ENCODE measurements at regions not wholly inside any gene's neighbourhood (a gene's known extent, or its start where the extent isn't known, plus 50 kb on each side); places are given as distances from the start of the nearest gene placed in this dataset.

DNA sequence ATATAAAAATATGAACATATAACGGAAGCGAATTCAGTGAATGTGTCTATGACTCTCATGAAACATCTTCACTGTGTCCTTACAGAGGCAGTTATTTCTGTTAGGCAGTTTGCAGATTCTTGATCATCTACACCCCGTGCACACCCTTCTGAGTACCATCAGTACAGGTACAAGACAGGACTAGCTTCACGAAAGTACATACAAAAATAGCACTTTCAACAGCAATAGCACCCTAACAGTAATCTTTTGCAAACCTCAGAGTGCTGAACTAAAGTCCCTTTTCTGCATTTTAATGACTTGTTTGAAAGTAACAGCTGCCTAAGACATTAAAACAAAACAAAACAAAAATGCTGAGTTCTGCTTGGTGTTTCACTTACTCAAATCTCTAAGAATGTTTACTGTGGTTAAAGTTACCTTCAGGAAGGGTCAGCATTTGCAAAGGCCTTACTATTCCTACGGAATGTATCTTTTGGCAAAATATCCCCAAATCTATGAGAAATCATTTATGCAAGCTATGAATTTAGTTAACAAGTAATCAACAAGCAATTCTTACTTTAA is 104.1 kb downstream of the CNTN3 start:
- no peak for ATAC-seq
- no peak for DNase-seq (ENCODE audit: low spot score)

DNA sequence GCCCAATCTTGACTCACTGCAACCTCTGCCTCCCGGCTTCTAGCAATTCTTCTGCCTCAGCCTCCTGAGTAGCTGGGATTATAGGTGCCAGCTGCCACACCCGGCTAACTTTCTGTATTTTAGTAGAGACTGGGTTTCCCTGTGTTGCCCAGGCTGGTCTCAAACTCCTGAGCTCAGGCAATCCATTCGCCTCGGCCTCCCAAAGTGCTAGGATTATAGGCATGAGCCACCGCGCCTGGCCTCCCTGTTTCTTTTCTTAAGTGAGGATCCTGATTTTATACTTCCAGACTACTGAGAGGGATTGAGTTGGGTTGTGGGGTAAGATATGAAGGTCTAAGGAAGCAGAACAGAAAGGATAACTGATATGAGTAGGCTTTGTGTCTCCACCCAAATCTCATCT is 106.8 kb downstream of the CNTN3 start:
- DNase-seq (ENCODE audit: low spot score) (no peak), ATAC-seq (no peak)

DNA sequence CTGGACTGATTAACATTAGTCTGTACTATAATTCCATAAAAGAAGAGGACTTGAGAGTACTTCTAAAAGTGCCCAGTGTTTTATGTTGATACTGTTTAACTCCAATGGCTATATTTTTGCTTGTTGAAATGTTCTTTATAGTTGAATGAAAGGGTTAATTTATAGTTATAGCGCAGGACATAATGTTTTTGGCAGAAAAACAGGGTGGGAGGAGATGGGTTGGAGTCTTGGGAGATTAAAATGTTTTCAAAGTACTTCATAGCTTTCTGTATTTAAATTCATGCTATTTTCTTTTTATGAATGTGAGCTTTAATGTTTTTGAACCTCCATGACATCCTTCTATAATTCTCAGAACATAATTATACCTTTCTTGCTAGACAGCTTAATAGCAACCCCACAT is 108.2 kb downstream of the CNTN3 start:
- ATAC-seq = no peak

DNA sequence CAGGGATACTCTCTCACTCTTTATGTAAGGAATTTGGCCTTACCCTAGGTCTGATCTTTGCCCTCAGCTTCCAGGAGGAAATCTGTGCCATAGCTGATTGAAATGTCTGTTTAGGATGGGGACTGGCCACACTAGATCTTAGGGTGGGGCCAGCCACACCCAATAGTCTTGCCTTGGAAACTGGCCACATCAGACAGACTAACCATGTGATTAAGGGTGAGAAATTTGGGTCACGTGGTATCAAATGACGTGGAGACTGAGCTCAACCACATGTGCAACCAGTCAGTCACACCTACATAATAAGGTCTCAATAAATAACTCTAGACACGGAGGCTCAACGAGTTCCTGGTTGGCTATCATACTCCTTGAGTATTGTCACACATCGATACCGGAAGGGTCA is 113.5 kb downstream of the CNTN3 start:
- no peak for ATAC-seq
- DNase-seq (ENCODE audit: low spot score) = no peak

More for the DNA sequence above, 108.2 kb downstream of the CNTN3 start:
- DNase-seq (ENCODE audit: low spot score) = no peak

DNA sequence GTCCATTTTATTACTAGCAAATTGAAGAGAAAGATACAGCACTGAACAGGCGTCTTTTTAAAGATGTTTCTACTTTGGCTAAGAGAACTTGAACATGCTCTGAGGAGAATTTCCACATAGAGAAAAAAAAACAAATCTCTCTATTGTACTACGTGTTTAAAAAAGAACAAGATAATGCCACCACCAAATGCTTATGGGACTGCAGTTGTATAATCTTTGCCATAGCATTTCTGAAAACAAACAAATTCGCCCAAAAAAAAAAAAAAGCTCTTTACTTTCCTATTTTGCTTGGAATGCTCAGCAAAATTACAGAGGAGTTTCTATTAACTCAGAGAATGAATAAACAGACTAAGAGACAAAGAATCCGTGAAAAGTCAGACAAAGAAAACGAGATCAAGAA is 114.2 kb downstream of the CNTN3 start:
- ATAC-seq = no peak
- no peak for DNase-seq (ENCODE audit: low spot score)

DNA sequence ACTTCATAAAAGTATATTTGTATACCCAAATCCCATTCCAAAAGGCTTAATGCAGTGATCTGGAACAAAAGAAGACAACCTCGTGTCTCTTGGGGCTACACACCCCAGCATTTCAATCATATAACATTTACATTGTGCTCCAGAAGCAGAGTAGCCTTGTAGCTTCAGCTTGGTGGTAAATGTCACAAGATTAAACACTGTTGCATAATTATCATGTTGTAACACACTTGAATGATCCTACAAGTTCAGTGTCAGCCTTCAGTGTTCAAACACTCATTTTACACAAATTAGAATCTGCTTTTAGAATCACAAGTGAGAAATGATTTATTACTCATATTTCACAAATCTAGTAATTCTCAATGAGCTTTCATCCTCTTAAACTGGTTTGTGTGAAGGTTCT is 122.6 kb downstream of the CNTN3 start:
- ATAC-seq (peak; percentile 84), DNase-seq (ENCODE audit: low spot score) (no peak)

DNA sequence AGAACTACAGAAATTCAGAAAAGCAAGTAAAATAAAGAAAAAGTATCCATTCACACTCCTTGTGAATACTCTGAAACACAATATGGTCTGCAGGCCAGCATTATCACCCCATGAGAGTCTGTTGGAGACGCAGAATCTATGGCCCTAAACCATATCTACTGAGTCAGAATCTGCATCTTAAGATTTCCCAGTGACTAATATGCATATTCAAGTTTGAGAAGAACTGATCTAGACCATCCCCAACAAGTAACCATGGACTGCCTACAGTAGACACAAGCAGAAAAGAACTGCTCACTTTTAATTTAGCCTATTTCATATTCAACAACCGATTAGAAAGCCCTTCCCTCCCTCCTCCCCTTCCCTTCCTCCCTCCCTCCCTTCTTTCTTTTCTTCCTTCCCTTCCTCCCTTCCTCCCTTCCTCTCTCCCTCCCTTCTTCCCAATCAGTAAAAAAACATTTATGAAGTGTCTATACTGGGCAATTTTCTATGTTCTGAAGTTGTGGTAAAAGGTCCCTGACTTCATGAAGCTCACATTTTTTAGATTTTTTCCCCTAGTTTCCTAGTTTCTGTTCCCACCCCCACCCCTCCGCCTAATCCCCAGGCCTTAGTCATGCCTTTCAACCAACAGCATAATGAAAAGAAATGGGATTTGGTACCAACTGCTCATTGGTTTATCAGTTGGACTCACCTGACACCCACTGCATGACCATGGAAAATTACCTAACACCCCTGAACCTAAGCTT is 125.2 kb downstream of the CNTN3 start:
- DNase-seq (ENCODE audit: low spot score) (no peak), ATAC-seq (no peak)

DNA sequence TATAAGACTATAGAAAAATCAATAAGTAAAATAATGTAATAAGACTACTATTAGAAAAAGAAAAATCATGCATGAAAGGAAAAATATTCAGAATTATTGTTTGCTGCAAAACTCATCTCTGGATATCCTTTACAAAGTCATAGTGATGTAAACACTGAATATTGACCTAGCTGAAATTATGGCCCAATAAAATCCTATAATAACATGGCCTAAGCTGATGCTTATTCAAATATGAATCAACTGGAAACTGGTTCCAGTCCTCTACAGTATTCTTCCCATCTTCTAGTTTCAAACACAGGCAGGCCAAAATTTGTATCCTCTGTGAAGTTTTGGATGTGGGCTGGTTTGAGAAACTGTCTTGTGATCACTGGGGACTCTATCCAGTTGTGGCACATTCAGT is 134.5 kb downstream of the CNTN3 start:
- DNase-seq (ENCODE audit: low spot score) (no peak), ATAC-seq (no peak)

DNA sequence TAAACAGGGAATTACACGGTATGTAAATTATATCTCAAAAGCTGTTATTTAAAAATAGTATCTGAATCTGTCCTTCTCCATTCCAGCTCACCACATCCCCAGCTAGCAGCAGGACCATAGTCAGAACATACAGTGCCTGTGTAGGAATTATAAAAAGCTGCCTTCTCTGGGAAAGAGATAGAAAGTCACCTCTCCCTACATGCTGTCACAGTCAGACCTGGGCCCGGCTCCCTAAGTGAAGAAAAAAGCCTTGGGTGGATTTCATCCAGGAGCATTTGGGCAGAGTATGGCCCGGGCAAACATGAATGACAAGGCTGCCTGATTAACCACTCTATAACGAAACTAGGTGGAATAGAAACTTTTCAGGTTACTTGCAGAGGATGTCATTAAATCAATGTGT is 144.1 kb downstream of the CNTN3 start:
- ATAC-seq (no peak), DNase-seq (ENCODE audit: low spot score) (no peak)

DNA sequence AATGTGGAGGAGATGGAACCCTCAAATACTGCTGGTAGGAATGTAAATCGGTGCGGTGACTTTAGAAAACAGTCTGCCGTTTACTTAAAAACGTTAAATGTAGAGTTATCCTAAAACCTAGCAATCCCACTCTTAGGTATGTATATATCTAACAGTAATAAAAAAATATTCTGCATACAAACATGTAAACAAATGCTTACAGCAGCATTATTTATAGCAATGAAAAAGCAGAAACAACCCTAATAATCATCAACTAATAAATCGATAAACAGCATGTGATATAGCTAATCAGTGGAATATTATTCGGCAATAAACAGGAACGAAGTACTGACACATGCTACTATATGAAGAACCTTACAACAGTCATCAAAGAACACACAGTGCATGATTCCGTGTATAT is 144.7 kb downstream of the CNTN3 start:
- no peak for ATAC-seq
- no peak for DNase-seq (ENCODE audit: low spot score)

DNA sequence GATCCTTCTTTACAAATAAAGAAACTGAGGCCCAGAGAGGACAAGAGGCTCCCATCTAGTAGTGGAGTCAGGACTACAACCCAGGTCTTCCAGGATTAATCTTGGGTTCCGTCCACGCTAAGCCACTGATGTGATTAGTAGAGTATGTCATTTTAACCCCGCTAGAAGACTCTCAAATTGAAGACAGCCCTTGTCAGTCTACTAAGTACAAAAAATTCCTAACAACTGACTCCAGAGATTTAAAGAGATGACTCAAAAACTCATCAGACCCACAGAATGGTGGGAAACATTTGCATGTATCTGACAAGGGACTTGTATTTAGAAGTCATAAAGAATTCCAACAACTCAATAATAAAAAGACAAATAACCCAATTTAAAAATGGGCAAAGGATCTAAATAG is 145.3 kb downstream of the CNTN3 start:
- DNase-seq (ENCODE audit: low spot score) (no peak), ATAC-seq (no peak)

DNA sequence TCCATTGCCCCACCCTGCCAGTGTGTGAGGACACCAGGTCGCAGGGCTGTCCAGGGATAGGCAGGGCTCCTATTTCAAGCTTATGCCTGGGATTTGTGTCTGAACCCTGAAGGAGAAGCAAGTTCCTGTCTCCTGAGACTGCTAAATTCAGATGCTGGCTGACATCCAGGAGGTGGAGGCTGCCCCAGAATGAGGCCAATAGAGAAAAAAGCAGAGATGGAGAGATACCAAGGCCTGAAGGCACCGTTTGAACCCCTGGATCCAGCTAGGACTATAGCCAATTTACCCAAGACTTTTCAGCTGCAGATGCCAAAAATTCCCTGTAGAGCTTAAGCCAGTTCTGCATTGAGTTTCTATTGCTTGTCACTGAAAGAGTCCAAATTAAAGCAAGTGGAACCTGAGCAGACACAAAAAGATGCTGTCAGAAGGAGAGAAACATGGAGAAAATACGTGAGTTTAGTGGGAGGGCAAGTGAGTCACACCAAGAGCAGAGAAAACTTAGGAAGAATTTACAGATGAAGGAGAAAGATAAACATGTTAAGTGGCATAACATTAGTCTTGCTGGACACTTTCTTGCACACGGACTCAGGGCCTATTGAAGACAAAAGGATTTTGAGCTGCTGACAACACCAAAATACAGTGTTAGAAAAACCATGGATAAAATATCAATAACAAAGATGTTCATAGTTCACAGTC is 148.6 kb downstream of the CNTN3 start:
- ATAC-seq (no peak), DNase-seq (ENCODE audit: low spot score) (no peak)

DNA sequence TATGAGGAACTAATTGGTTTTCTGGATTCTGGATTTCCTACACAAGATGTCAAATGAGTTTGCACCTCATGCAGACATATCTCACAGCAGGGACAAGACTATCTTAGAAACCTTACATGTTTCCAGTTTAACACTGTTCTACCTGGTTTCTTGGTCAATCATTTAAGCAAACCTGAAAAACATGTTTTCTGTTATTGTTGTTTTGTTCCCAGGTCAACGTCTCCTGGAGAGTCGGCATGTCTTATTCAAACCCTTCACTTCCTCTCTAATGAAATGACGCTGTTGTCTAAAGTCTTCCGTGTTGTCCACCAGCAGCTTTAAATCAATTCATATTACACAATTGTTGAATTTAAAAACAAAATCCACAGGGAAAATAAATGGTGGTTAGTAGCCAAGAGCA is 150.9 kb downstream of the CNTN3 start:
- no peak for DNase-seq (ENCODE audit: low spot score)
- no peak for ATAC-seq

DNA sequence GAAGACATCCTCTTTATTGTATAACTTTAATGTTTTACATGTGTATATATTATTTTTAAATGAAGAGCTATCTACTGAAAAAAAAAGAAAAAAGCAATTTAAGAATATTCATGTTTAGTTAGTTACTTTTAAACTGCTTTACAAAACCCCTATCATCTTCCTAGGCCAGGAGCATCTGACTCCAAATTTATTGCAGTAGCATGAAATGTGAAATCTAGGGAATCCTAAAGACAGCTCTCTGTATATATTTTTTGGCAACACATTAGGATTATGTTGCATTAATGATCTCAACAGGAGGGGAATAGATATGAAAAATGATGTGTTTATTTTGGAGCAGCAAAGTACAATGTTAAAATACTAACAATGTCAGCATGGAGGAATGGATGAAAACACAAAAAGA is 158.3 kb downstream of the CNTN3 start:
- no peak for ATAC-seq

DNA sequence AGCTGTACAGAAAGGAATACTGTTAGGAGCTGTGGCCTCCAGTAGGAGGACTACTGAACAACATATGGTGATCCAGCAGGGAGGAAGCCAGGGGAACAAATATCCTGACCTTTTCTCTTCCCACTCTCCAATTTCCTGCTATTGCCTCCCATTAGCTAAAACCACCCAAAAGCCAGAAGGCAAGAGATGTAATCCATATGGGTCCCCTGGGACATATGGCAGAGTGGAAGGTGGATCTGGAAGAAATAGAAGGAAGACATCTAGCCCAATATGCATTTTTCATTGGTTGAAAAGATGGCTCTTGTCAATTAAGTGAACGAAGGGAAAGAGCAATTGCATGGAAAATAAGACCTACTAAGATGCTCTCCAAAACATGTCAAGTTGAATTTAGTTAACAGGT is 167.2 kb downstream of the CNTN3 start:
- DNase-seq (ENCODE audit: low spot score) (no peak), ATAC-seq (no peak)

More for the DNA sequence above, 158.3 kb downstream of the CNTN3 start:
- DNase-seq (ENCODE audit: low spot score) = no peak

DNA sequence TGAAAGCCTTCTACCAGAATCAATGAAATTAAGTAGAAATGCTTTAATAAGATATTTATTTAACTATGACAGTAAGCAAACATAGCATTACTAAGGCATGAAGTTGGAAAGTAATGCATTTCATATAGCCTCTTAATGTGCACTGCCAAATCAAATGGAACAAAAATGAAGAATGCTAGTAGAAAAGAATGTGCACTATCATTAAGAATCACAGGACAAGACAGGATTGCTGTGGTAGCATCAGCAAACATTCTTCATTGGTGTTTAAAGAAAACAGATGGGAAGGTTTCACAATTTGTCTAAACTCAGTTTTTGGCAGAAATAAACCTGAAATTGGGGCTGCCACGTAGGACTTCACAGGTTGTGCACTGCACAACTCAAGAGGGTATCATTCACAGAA is 168.9 kb downstream of the CNTN3 start:
- ATAC-seq (no peak), DNase-seq (ENCODE audit: low spot score) (no peak)

DNA sequence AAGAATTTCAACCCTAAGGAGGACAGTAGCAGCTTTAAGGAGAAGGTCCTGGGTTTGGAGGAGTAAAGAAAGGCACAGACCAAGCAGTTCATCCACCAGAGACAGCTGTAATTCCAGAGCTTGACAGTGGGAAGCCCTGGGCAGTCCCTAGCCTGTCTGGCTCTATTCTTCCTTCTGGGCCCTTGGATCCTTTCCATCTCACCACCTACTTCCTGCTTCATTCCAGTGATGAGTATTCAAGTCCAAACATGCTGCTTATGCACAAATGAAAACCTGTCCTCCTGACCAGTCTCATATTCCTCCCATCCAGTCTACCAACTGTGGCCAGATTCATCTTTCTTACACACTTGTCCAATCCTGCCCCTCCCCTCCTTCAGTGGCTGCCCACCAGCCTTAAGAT is 171.4 kb downstream of the CNTN3 start:
- DNase-seq (ENCODE audit: low spot score) (no peak), ATAC-seq (no peak)

DNA sequence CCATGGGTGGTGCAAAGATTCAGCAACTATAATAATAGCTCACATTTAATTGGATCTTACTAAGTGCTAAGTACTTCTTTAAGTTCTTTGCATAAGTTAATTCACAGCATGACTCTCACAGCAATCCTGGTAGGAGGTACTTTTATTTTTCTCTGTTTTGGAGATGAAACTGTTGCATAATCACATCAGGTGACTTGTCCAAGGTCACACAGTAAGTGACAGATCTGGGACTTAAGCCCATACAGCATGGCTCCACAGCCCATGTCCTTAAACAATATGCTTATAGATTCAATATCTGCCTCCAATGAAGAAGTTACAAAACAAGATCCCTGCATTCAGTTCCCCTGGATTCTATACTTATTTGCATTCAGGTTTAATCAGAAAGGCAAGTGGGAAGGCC is 171.8 kb downstream of the CNTN3 start:
- DNase-seq (ENCODE audit: low spot score) = no peak
- ATAC-seq = no peak

DNA sequence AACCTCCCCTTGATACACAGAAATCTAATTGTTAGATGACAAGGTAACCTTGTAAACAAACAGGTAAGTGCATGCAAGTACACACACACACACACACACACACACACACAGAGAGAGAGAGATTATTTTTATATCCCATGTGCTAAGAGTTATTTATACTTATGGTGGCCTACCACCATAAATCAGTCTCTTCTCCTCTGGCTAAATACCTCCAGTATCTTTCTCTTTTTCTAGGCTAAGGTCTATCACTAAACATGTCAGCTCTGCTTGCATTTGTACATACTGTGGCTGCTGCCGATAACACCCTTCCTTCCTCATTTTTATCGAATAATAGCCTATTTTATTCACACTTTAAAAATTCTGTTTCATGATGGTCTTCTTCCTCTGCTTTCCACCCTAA is 172.4 kb downstream of the CNTN3 start:
- ATAC-seq = no peak
- DNase-seq (ENCODE audit: low spot score) = no peak

DNA sequence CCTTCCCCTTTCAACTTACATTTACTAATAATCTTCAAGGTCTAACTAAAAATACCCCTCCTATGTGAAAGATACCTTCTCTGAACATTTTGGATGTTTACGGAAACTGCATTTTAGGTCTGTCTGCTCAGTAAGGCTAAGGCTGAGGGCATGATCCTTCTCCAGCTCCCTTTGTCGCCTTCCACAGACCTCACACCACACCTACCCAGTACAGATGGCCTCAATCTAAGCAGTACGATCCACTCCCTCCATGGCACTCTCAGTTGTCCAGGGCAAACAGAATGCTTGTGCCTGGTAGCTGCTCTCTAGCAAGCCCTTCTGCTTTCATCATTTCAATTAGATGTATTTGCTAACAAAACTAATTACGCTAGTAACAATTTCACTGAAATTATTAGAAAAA is 178.3 kb downstream of the CNTN3 start:
- DNase-seq (ENCODE audit: low spot score) (no peak), ATAC-seq (peak; percentile 53)

DNA sequence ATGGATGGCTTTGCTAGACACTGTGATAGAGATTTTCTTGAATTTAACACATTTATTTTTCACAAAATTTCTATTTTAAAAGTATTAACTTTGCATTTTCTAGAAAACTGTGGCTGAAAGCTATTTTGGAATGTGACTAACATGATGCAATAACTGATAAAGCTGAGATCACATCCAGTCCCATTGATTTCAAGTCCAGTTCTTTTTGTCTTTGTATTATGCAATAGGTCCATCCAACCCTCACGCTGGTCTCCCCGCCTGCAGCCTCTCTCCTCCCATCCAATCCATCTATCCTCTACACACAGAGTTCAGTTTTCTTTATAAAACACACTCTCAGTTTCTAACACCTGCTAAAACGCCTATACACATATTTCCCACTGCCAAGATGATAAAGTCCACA is 178.8 kb downstream of the CNTN3 start:
- ATAC-seq (peak; percentile 91), DNase-seq (ENCODE audit: low spot score) (peak; percentile 50)

DNA sequence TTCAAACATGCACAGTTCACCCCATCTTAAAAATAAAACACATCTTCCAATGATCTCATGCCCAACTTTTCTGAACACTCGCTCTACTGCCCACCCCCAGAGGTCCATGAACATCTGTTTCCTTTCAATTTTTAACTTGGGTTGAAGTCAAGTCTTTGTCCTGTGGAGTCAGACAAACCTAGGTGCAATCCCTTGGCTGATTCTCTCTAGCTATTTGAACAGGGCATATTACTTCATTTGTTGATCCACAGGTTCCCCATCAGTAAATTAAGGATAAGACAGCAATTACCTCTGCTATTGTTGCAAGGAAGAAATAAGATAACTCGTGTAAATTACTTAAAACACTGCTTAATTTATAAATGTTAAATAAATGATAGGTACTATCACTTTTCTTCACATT is 180.1 kb downstream of the CNTN3 start:
- DNase-seq (ENCODE audit: low spot score) = no peak
- ATAC-seq = peak; percentile 61

DNA sequence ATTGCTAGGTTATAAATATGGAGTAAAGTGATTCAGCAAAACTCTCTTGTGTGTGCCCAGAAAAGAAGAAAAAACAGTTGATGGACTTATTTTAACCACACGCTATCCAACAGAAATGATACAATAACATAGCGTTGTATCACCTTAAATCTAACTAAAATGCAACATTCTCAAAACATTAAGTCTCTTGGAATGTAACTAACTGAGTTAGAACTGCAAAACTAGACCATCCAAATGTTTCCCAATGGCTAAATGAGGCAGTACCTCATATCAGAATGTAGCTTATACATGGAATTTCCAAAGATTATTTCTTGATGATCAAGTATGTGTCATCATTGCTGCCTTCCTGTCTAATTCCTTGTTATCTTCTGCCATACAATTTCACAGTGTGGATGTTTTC is 187.9 kb downstream of the CNTN3 start:
- no peak for ATAC-seq
- DNase-seq (ENCODE audit: low spot score) = no peak

Measured in left lobe of liver (tissue), 2 donors.